ENCODE measurements at regions not wholly inside any gene's neighbourhood (a gene's known extent, or its start where the extent isn't known, plus 50 kb on each side); places are given as distances from the start of the nearest gene placed in this dataset.

DNA sequence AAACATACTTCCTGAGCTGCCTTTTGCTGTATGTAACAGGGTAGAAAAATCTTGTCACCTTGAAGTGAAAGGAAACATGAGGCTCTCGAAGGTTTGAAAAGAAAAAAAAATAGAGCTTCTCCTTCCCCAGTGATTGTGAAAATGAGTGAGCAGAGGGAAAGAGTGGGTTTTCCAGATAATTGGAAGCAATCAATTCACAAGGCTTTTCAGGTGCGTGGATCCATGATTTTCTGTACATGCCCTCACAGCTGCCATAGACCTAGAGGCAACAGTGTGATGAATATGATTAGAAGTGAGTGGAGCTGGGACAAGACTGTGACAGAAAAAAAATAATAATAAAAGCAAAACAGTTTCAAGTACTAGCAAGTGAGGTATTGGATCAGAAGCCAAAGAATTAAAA is 1422.5 kb upstream of the CDH6 start:
- TF ChIP-seq ZC3H10 (CRISPR knock-in tag; IDR thresholded peaks at IDR 0.05) (no peak), ZFP30 (CRISPR knock-in tag; IDR thresholded peaks at IDR 0.05) (no peak), ARNTL (CRISPR knock-in tag; IDR thresholded peaks at IDR 0.05; ENCODE audit: borderline replicate concordance, low read depth) (no peak), ISL1 (CRISPR knock-in tag; IDR thresholded peaks at IDR 0.05) (no peak), RARB (CRISPR knock-in tag; IDR thresholded peaks at IDR 0.05) (no peak), OSR1 (CRISPR knock-in tag; IDR thresholded peaks at IDR 0.05) (no peak), TOX (CRISPR knock-in tag; IDR thresholded peaks at IDR 0.05; ENCODE audit: borderline replicate concordance) (no peak)
- TF ChIP-seq, protein P1, sequence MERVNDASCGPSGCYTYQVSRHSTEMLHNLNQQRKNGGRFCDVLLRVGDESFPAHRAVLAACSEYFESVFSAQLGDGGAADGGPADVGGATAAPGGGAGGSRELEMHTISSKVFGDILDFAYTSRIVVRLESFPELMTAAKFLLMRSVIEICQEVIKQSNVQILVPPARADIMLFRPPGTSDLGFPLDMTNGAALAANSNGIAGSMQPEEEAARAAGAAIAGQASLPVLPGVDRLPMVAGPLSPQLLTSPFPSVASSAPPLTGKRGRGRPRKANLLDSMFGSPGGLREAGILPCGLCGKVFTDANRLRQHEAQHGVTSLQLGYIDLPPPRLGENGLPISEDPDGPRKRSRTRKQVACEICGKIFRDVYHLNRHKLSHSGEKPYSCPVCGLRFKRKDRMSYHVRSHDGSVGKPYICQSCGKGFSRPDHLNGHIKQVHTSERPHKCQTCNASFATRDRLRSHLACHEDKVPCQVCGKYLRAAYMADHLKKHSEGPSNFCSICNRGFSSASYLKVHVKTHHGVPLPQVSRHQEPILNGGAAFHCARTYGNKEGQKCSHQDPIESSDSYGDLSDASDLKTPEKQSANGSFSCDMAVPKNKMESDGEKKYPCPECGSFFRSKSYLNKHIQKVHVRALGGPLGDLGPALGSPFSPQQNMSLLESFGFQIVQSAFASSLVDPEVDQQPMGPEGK (CRISPR knock-in tag; IDR thresholded peaks at IDR 0.05; ENCODE audit: borderline replicate concordance): no peak
- TF ChIP-seq, protein P2, sequence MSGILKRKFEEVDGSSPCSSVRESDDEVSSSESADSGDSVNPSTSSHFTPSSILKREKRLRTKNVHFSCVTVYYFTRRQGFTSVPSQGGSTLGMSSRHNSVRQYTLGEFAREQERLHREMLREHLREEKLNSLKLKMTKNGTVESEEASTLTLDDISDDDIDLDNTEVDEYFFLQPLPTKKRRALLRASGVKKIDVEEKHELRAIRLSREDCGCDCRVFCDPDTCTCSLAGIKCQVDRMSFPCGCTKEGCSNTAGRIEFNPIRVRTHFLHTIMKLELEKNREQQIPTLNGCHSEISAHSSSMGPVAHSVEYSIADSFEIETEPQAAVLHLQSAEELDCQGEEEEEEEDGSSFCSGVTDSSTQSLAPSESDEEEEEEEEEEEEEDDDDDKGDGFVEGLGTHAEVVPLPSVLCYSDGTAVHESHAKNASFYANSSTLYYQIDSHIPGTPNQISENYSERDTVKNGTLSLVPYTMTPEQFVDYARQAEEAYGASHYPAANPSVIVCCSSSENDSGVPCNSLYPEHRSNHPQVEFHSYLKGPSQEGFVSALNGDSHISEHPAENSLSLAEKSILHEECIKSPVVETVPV (CRISPR knock-in tag; IDR thresholded peaks at IDR 0.05): no peak
- TF ChIP-seq, protein P3, sequence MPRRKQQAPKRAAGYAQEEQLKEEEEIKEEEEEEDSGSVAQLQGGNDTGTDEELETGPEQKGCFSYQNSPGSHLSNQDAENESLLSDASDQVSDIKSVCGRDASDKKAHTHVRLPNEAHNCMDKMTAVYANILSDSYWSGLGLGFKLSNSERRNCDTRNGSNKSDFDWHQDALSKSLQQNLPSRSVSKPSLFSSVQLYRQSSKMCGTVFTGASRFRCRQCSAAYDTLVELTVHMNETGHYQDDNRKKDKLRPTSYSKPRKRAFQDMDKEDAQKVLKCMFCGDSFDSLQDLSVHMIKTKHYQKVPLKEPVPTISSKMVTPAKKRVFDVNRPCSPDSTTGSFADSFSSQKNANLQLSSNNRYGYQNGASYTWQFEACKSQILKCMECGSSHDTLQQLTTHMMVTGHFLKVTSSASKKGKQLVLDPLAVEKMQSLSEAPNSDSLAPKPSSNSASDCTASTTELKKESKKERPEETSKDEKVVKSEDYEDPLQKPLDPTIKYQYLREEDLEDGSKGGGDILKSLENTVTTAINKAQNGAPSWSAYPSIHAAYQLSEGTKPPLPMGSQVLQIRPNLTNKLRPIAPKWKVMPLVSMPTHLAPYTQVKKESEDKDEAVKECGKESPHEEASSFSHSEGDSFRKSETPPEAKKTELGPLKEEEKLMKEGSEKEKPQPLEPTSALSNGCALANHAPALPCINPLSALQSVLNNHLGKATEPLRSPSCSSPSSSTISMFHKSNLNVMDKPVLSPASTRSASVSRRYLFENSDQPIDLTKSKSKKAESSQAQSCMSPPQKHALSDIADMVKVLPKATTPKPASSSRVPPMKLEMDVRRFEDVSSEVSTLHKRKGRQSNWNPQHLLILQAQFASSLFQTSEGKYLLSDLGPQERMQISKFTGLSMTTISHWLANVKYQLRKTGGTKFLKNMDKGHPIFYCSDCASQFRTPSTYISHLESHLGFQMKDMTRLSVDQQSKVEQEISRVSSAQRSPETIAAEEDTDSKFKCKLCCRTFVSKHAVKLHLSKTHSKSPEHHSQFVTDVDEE (CRISPR knock-in tag; IDR thresholded peaks at IDR 0.05): no peak

Data from SK-N-SH treated with all-trans-retinoic acid at 6 μM for 48 hours (cell line).